ENCODE measurements at regions not wholly inside any gene's neighbourhood (a gene's known extent, or its start where the extent isn't known, plus 50 kb on each side); places are given as distances from the start of the nearest gene placed in this dataset.

DNA sequence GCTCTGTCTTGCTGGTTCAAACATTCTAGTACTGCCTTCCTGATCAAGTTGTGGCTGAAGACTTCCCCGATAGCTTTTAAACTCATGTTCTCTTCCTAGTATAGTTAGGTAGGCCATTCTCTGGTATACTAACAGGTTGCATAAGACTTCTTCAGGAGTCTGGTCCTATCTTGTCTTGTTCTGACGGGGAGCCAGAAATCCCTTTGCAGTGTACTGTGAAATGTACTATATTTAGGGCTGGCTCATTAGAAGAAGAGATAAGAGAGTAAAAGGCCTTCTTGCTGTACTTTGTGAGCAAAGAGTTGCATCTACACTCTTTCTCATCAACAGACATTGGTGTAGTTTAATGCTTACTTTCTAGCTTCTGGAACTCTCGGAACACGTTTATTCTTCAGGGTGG, 331.9 kb downstream of the NUP35 start:
- Histone ChIP-seq H3K4me3 (replicated peaks; ENCODE audit: low read depth, low read length) (no peak overlapping the region), H3K27me3 (replicated peaks; ENCODE audit: control insufficient read depth, insufficient read depth, low read length) (no peaks in the 10 kb centered on the region), H3K36me3 (ENCODE audit: control insufficient read depth, insufficient read depth, low read length) (no peaks in the 10 kb centered on the region)
- TF ChIP-seq, protein P1, sequence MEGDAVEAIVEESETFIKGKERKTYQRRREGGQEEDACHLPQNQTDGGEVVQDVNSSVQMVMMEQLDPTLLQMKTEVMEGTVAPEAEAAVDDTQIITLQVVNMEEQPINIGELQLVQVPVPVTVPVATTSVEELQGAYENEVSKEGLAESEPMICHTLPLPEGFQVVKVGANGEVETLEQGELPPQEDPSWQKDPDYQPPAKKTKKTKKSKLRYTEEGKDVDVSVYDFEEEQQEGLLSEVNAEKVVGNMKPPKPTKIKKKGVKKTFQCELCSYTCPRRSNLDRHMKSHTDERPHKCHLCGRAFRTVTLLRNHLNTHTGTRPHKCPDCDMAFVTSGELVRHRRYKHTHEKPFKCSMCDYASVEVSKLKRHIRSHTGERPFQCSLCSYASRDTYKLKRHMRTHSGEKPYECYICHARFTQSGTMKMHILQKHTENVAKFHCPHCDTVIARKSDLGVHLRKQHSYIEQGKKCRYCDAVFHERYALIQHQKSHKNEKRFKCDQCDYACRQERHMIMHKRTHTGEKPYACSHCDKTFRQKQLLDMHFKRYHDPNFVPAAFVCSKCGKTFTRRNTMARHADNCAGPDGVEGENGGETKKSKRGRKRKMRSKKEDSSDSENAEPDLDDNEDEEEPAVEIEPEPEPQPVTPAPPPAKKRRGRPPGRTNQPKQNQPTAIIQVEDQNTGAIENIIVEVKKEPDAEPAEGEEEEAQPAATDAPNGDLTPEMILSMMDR (IDR thresholded peaks at IDR 0.05; ENCODE audit: insufficient read depth, low read length, poor library complexity, severe bottlenecking) = no peak
- no peak for DNase-seq (ENCODE audit: extremely low read depth, insufficient read length)

DNA sequence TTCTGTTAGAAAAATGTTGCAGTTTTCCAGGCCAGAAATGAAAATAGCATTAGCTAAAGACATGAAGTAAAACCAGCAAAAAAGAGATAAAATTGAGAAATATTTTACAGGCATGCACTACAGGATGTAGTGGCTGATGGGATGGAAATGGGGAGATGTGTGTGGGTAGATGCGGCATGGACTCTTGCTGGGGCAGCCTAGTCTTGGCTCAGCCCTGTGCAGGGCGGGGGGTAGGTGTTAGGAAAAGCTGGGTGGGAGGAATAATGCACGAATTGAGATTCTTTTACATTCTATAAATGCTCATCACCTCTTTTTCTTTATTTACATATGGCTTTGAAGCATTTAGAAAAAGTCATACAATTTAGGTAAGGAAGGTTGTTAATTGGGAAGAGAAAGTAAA, 334.2 kb downstream of the NUP35 start:
- no peak overlapping the region for H3K4me3 ChIP-seq (replicated peaks; ENCODE audit: low read depth, low read length)
- H3K27me3 ChIP-seq (replicated peaks; ENCODE audit: control insufficient read depth, insufficient read depth, low read length) = no peaks in the 10 kb centered on the region
- no peaks in the 10 kb centered on the region for H3K36me3 ChIP-seq (ENCODE audit: control insufficient read depth, insufficient read depth, low read length)
- TF ChIP-seq, protein P1 (IDR thresholded peaks at IDR 0.05; ENCODE audit: insufficient read depth, low read length, poor library complexity, severe bottlenecking) = no peak
- no peak for DNase-seq (ENCODE audit: extremely low read depth, insufficient read length)

DNA sequence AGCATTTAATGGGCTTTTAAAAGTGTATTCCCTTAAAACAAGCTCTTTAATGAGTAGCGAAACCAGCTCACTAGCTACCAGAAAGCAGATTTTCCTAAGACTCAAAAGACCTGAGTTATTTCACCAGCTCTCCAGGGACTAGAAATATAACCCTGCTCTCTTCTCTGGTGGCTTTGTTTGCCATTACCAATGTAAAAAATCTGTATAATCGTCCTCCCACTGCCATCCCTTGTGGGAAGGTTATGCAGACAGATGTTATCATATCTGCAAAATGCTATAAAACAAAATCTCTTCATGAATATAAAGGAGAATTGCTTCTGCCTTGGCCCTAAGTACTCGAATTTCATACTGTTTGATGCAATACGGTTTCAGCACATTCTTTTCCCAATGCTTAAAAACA, 335.2 kb downstream of the NUP35 start:
- DNase-seq (ENCODE audit: extremely low read depth, insufficient read length) = no peak
- H3K36me3 ChIP-seq (ENCODE audit: control insufficient read depth, insufficient read depth, low read length) = no peaks in the 10 kb centered on the region
- no peak overlapping the region for H3K4me3 ChIP-seq (replicated peaks; ENCODE audit: low read depth, low read length)
- TF ChIP-seq, protein P1 (IDR thresholded peaks at IDR 0.05; ENCODE audit: insufficient read depth, low read length, poor library complexity, severe bottlenecking) = no peak
- H3K27me3 ChIP-seq (replicated peaks; ENCODE audit: control insufficient read depth, insufficient read depth, low read length) = no peaks in the 10 kb centered on the region

DNA sequence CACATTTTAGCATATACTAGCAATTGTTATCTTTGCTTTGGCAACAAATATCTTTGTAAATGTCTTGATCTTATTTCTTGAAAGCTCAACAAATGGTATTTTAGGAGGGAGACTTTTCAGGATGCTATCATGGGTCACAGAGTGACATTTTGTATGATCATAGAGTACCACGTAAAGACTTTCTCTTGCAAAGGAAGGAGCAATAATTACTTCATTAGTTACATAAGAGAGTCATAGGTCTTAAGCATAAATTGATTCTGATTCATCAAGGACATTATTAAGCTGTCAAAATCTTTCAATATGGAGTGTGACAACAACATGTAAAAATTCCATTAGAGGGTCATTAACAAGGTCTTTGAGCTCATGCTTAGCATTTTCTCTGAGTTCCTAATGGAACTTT, 339.6 kb downstream of the NUP35 start:
- Histone ChIP-seq H3K4me3 (replicated peaks; ENCODE audit: low read depth, low read length) (no peak overlapping the region), H3K36me3 (ENCODE audit: control insufficient read depth, insufficient read depth, low read length) (no peaks in the 10 kb centered on the region), H3K27me3 (replicated peaks; ENCODE audit: control insufficient read depth, insufficient read depth, low read length) (no peaks in the 10 kb centered on the region)
- TF ChIP-seq, protein P1 (IDR thresholded peaks at IDR 0.05; ENCODE audit: insufficient read depth, low read length, poor library complexity, severe bottlenecking) = no peak
- no peak for DNase-seq (ENCODE audit: extremely low read depth, insufficient read length)

DNA sequence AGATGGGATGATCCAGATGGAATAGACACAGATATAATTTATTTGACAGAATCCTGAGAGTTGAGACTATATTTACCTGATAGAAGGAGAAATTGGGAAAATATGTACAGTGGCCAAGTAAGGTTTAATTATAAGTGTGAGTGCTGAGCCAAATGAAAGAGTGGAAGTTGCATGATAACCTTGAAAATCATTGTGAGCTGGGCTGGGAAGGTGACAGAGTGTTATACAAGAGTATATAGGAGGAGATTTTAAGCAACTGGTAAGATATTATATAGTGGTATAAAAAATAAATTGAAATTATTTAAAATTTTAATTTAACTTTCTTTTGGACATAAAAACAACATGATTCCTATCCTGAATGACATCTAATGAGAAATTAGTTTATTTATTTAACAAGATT, 340.8 kb downstream of the NUP35 start:
- Histone ChIP-seq H3K36me3 (ENCODE audit: control insufficient read depth, insufficient read depth, low read length) (no peaks in the 10 kb centered on the region), H3K27me3 (replicated peaks; ENCODE audit: control insufficient read depth, insufficient read depth, low read length) (no peaks in the 10 kb centered on the region), H3K4me3 (replicated peaks; ENCODE audit: low read depth, low read length) (no peak overlapping the region)
- no peak for DNase-seq (ENCODE audit: extremely low read depth, insufficient read length)
- TF ChIP-seq, protein P1 (IDR thresholded peaks at IDR 0.05; ENCODE audit: insufficient read depth, low read length, poor library complexity, severe bottlenecking) = no peak

Data from GM06990 (cell line).